Thyroid gland (tissue), 4 donors: ENCODE measurements at regions not wholly inside any gene's neighbourhood (a gene's known extent, or its start where the extent isn't known, plus 50 kb on each side); places are given as distances from the start of the nearest gene placed in this dataset.
A peak's percentile ranks its signal among the peaks of the same experiment; 100 is the strongest.

Experiments
- DNase-seq, 2 donors: peaks; one replicate each; pipeline ENCODE4 v3.0.0-alpha.2; 2019
- H3K27ac ChIP-seq, 3 donors: fragments of 200-600 bp; sonication (generic); 1 replicate in 2 of 3; 2 replicates in 1 of 3; pipeline ENCODE4 v1.5.1; 2016 to 2019; ENCODE audit warnings: mild to moderate bottlenecking in 1 of 3, moderate library complexity in 1 of 3
- H3K27me3 ChIP-seq: fragments of 200-600 bp; sonication (generic); one replicate; pipeline ENCODE4 v1.5.1; 2019
- H3K36me3 ChIP-seq, 2 donors: fragments of 200-600 bp; sonication (generic); one replicate each; pipeline ENCODE4 v1.5.1; 2016 to 2019
- H3K4me1 ChIP-seq, 2 donors: fragments of 200-600 bp; sonication (generic); one replicate each; pipeline ENCODE4 v1.5.1; 2017 to 2019
- H3K4me3 ChIP-seq, 3 donors: fragments of 200-600 bp; sonication (generic); replicated peaks in 1 of 3; 1 replicate in 2 of 3; 2 replicates in 1 of 3; pipeline ENCODE4 v1.5.1; 2016; ENCODE audit warnings: mild to moderate bottlenecking in 1 of 3
- H3K9me3 ChIP-seq: fragments of 200-600 bp; sonication (generic); one replicate; pipeline ENCODE4 v1.5.1; 2017
- POLR2A ChIP-seq, 2 donors: fragments of 450-650 bp; IDR thresholded peaks; one replicate each; pipeline ENCODE4 v1.6.1; 2017; ENCODE audit warnings: antibody characterized with exemption in 2 of 2, mild to moderate bottlenecking in 2 of 2, moderate library complexity in 1 of 2
- WGBS, 2 donors: methylation state at CpG; one replicate each; pipeline ENCODE4 v1.1.5; 2017; 5-methylcytosine and 5-hydroxymethylcytosine counted together
- intact Hi-C: fragments of 100-400 bp; cut with DNase I; formaldehyde crosslinking; loops from one replicate; pipeline ENCODE4 v1.15.1; 2023
- TF ChIP-seq, protein P1 (sequence below), 6 experiments: fragments of 200-600 bp in 3 of 6; fragments of 450-650 bp in 3 of 6; sonication (generic) in 3 of 6; IDR thresholded peaks; one replicate each; pipeline ENCODE4 v1.5.1; 2016 to 2019; ENCODE audit warnings: antibody characterized with exemption in 6 of 6, mild to moderate bottlenecking in 2 of 6, inconsistent platforms in 1 of 6, moderate library complexity in 1 of 6

DNA sequence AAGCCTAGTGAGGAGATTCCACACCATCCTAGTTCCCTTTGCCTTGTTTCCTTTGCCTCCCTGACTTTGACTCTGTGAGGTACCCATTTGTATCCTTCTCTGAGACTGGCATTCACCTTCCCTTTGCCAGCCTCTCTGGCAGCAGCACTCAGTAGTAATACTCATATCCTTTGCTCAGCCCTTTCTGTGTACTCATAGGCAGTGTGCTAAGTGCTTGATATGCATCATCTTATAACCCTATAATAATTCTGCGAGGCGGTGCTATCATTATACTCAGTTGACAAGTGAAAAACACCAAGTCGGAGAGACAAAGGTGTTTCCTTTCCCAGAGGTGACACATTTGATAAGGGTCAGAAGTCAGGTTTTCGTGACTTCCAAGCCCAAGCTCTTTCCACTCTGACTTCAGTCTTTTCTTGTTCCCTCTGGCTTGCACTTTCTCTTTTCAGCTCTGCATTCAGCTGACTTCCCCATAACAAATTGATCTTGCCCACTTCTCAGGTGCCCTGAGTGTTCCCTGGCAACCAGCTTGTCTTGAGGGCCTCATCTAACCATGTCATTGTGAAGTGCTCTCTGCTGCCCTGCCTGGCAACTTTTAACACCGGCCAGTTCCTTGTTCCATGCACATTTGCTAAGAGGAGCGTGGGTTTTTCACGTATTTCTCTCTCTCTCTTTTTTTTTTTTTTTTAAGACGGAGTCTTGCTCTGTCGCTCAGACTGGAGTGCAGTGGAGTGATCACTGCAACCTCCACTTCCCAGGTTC lies 94.5 kb upstream of the UPP2 start:
- peak; percentile 84 to 87 for DNase-seq
- no peaks in the 10 kb centered on the region for H3K36me3 ChIP-seq
- H3K27me3 ChIP-seq = no peaks in the 10 kb centered on the region
- H3K4me3 ChIP-seq = no peak overlapping the region
- intact Hi-C loops = no loop called here
- TF ChIP-seq POLR2A (IDR thresholded peaks at IDR 0.05) = no peak
- TF ChIP-seq, protein P1, sequence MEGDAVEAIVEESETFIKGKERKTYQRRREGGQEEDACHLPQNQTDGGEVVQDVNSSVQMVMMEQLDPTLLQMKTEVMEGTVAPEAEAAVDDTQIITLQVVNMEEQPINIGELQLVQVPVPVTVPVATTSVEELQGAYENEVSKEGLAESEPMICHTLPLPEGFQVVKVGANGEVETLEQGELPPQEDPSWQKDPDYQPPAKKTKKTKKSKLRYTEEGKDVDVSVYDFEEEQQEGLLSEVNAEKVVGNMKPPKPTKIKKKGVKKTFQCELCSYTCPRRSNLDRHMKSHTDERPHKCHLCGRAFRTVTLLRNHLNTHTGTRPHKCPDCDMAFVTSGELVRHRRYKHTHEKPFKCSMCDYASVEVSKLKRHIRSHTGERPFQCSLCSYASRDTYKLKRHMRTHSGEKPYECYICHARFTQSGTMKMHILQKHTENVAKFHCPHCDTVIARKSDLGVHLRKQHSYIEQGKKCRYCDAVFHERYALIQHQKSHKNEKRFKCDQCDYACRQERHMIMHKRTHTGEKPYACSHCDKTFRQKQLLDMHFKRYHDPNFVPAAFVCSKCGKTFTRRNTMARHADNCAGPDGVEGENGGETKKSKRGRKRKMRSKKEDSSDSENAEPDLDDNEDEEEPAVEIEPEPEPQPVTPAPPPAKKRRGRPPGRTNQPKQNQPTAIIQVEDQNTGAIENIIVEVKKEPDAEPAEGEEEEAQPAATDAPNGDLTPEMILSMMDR (IDR thresholded peaks at IDR 0.05) = peak in 4 of 6 experiments; percentile 26 to 54 (median 46)
- 52 to 60% methylated on average over 9 of the region's 9 CpGs for WGBS, 2 donors
- H3K9me3 ChIP-seq = no peaks in the 10 kb centered on the region
- H3K4me1 ChIP-seq = peaks cover 3 to 4% of the 10 kb centered on the region in 2 donors
- no peak overlapping the region for H3K27ac ChIP-seq

DNA sequence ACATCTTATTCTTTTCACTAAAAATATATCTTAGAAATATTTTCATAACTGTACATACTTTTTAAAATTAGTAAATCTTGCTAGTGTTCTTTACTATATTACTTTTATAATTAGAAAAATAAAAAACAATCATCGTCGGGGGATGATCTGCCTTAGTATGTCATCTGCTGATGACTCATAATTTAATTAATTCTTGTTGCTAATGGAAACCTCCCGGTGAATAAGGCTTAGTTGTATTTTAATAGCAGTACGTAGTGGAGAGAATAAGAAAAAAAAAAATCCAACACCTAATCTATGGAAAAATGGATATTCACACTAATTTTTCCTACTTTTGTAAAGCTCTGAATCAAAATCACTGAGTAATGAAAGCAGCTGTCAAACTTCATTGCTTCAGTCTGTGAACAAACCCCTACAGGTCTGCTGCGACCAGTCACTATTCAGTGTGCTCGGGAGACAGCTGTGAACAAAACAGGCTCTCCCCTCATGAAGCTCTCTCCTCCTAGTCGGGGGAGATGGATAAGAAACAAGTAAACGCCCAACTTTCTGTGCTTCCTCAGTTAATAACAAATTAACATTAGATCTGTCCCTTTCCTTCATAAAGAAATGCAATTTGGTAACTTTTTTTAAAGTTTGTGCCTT lies 97.4 kb upstream of the UPP2 start:
- no peak overlapping the region for H3K27ac ChIP-seq
- H3K36me3 ChIP-seq = no peaks in the 10 kb centered on the region
- no peaks in the 10 kb centered on the region for H3K9me3 ChIP-seq
- TF ChIP-seq, protein P1 (IDR thresholded peaks at IDR 0.05) = no peak
- TF ChIP-seq POLR2A (IDR thresholded peaks at IDR 0.05) = no peak
- H3K4me1 ChIP-seq = peaks cover 3 to 4% of the 10 kb centered on the region in 2 donors
- H3K4me3 ChIP-seq = no peak overlapping the region
- intact Hi-C loops = no loop called here
- no peak for DNase-seq
- H3K27me3 ChIP-seq = no peaks in the 10 kb centered on the region
- WGBS, 2 donors = 79 to 81% methylated on average over 8 of the region's 8 CpGs

DNA sequence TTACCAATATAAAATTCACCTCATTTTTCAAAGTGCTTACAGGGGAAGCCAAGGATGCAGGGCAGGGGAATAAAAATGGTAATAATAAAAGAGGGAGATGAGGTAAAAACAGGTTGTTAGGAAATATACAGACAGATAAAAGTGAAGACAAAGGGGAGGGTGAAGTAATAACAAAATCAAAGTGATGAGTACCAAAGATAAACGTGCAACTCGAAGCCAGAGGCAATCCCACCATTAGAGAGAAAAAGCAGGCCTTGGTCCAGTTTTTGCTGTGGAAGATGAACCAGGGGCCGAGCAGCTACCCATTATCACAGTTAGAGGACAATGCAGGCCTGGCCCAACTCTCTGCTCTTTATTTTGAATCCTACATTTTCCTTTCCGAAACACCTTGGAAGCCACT lies 99.6 kb upstream of the UPP2 start:
- Histone ChIP-seq H3K4me1 (peaks cover under 1 to 2% of the 10 kb centered on the region in 2 donors), H3K9me3 (no peaks in the 10 kb centered on the region), H3K36me3 (no peaks in the 10 kb centered on the region), H3K27me3 (no peaks in the 10 kb centered on the region), H3K27ac (no peak overlapping the region), H3K4me3 (no peak overlapping the region)
- DNase-seq = no peak
- intact Hi-C loops = no loop called here
- TF ChIP-seq, protein P1 (IDR thresholded peaks at IDR 0.05) = no peak
- TF ChIP-seq POLR2A (IDR thresholded peaks at IDR 0.05) = no peak
- 89 to 90% methylated on average over 4 of the region's 4 CpGs for WGBS, 2 donors

DNA sequence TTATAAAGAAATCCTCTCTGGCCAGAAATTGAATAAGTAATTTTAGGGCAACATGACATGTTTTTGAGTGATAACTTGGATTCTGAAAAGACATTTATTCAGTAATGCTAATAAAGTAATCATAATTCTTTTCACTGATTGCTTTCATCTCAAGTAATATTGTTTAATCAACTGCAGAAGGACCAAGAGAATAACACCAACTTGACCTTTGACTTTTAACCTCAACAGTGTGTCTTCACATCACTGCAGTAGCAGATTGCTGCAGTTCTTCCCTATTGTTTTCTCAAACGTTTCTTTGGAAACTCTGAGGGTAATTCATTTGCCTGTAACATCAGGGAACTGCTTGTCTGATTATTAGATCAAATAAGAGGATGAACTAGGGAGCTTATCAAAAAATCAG lies 104.9 kb upstream of the UPP2 start:
- no peaks in the 10 kb centered on the region for H3K4me1 ChIP-seq
- no peaks in the 10 kb centered on the region for H3K36me3 ChIP-seq
- H3K9me3 ChIP-seq = no peaks in the 10 kb centered on the region
- intact Hi-C loops = no loop called here
- 35 to 43% methylated on average over 1 of the region's 1 CpG for WGBS, 2 donors
- no peak overlapping the region for H3K27ac ChIP-seq
- no peak for DNase-seq
- H3K27me3 ChIP-seq = no peaks in the 10 kb centered on the region
- TF ChIP-seq, protein P1 (IDR thresholded peaks at IDR 0.05) = no peak
- TF ChIP-seq POLR2A (IDR thresholded peaks at IDR 0.05) = no peak
- no peak overlapping the region for H3K4me3 ChIP-seq

DNA sequence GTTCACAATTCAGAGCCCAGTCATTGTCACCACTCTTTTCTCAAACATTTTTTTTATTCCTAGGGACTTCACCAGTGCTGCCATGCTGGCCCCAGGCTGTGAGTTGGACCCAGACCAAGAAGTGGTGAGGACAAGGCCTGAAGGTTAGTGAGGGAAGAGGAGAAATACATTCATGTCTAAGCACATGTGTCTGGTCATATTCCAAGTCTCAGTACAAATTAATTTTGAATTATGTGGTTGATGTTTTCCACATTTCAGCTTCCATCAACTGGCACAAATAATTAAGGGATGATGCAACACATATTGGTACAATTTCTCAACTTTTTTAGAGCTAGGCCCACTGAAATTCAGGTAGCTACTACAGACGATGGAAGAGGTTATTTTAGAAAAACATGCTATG lies 106.6 kb upstream of the UPP2 start:
- no peaks in the 10 kb centered on the region for H3K36me3 ChIP-seq
- H3K9me3 ChIP-seq = no peaks in the 10 kb centered on the region
- TF ChIP-seq, protein P1 (IDR thresholded peaks at IDR 0.05) = no peak
- no peak for TF ChIP-seq POLR2A (IDR thresholded peaks at IDR 0.05)
- intact Hi-C loops = no loop called here
- H3K27ac ChIP-seq = no peak overlapping the region
- H3K4me3 ChIP-seq = no peak overlapping the region
- H3K27me3 ChIP-seq = no peaks in the 10 kb centered on the region
- H3K4me1 ChIP-seq = no peaks in the 10 kb centered on the region
- WGBS, 2 donors = 86 to 90% methylated on average over 1 of the region's 1 CpG
- no peak for DNase-seq
